Smooth muscle cell of the brain vasculature (primary cell): ENCODE measurements at regions not wholly inside any gene's neighbourhood (a gene's known extent, or its start where the extent isn't known, plus 50 kb on each side); places are given as distances from the start of the nearest gene placed in this dataset.
"Not testable (repeated sequence)": the region's sequence is repeated elsewhere in the genome, so short reads cannot be mapped to it uniquely, and the experiment has no call there.

Experiments
- DNase-seq: peaks from one replicate; pipeline ENCODE4 v3.0.0-alpha.2; 2012; ENCODE audit warnings: low read depth, low spot score

GRCh38 chr2:83280391-83280790, 1178.7 kb downstream of the SUCLG1 start:
- DNase-seq, result no peak

DNA sequence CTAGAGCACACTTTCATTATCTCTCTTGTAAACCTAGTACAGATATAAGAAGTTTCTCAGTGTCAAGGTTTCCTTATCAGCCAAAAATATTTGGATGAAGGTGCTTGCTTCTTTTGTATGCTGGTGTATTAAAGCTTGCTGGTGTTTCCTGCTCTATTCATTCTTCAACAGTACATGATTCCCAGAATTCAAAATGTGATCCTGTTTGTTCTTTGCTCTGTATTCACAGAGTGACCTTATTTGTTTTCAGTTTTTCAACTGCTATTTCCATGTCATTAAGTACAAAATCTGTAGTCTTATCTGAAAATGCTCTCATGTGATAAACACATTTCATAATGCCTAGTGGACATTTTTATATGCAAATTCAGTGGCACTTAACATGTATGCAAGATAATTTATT, 1185.8 kb downstream of the SUCLG1 start:
- no peak for DNase-seq

DNA sequence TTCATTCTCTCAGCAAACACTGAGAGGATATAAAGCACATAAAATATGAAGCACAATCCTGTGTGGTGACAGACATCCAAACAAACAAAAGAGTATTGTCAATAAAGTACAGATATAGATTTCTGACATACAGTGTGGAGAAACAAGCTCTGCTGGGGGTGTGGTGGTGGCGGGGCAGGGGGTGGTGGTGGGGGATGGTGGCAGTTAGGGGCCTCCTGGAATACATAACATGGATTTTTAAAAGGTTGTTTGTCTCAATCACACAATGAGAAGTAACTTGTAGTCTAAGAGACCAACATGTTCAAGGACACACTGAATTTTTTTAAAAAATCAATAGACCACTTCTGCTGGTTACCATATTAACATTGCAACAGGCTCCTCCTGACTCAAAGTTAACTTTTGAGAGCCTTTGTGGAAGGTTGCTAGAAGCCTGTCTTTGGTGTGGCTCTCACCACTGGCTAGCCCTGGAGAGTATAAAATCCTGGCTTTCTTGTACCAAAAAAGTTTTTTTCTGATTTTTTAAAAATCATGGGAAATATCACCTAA, 1197.4 kb downstream of the SUCLG1 start:
- DNase-seq, result no peak

GRCh38 chr2:83253848-83254247, 1205.2 kb downstream of the SUCLG1 start:
- no peak for DNase-seq

DNA sequence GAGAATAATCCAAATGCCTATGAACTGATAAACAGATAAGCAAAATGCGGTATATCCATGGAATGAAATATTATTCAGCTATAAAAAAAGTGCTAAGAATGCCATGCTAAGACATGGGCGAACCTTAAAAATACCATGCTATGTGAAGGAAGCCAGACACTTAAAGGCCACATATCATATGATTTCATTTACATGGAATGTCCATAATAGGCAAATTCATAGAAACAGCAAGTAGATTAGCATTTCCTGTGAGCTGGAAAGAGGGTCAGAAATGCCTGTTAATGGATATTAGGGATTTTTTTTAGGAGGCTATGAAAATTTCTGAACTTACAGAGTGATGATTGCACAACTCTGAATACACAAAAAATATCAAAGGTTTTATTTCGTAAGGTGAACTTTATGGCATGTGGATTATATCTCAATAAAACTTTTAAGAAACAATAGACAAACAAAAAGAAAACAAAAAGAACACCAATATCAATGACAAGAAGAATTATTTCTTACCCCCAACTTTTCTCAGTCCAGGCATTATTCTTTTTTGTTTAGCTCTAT, 1207.7 kb downstream of the SUCLG1 start:
- no peak for DNase-seq

DNA sequence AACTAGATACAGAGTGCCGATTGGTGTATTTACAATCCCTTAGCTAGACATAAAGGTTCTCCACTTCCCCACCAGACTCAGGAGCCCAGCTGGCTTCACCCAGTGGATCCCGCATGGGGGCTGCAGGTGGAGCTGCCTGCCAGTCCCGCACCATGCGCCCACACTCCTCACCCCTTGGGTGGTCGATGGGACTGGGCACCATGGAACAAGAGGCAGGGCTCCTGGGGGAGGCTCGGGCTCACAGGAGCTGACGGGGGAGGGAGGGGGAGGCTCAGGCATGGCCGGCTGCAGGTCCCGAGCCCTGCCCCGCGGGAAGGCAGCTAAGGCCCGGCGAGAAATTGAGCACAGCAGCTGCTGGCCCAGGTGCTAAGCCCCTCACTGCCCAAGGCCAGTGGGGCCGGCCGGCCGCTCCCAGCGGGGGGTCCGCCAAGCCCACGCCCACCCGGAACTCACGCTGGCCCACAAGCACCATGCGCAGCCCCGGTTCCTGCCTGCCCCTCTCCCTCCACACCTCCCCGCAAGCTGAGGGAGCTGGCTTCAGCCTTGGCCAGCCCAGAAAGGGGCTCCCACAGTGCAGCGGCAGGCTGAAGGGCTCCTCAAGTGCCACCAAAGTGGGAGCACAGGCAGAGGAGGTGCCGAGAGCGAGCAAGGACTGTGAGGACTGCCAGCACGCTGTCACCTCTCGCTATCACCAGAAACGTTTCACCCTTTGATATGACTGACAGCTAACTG, 1213.1 kb downstream of the SUCLG1 start:
- not testable (repeated sequence) for DNase-seq

GRCh38 chr2:83240611-83241010, 1218.5 kb downstream of the SUCLG1 start:
- no peak for DNase-seq

DNA sequence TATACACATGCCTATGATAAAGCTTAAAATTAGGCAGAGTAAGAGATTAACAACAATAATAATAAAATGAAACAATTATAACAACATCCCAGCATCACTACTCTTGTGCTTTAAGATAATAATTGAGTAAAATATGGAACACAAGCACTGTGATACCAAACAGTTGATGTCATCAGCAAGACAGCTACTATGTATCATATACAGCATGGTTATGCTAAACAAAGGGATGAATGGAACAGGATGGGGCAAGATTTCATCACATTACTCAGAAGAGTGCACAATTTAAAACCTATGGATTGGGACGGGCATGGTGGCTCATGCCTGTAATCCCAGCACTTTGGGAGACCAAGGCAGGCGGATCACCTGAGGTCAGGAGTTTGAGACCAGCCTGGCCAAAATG, 1221.0 kb downstream of the SUCLG1 start:
- DNase-seq, result no peak

DNA sequence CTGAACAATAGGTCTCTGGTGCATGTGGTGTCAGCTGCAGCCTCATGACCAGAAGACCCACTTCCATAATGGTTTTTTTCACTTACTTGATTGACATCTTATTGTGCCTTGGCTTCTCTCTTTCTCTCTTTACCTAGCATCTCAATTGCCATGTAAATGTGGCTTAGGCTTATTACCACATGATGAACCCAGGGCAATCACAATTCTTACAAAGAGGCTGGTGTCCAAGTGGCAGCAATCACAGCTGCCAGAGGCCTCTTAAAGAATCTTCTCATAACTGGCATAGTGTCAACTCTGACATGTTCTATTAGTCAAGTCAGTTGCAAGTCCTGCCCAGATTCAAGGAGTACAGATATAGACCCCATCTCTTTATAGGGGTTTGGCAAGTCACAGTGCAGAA, 1224.8 kb downstream of the SUCLG1 start:
- DNase-seq, result no peak

DNA sequence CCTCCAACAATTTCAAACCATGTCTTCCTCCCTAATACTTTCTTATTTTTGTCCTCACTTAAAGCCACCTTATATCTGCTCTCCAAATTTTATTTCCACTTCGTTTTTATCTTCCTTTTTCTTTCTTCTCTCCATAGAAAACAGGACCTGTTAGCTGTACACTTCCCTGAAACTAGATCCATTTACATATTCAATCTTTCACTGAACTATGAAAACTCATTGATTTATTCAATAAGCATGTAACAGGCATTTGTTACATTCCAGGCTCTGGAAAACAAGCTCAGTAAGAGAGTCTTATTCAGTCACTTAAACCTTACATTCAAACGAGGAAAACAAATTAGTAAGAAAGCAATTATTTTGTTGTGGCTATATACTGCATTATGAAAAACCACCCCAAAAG, 1225.3 kb downstream of the SUCLG1 start:
- DNase-seq, result no peak

- no peak for DNase-seq
Measured at GRCh38 chr2:83233326-83233725, 1225.8 kb downstream of the SUCLG1 start.

- no peak for DNase-seq
Measured at GRCh38 chr2:83229443-83229842, 1229.6 kb downstream of the SUCLG1 start.

DNA sequence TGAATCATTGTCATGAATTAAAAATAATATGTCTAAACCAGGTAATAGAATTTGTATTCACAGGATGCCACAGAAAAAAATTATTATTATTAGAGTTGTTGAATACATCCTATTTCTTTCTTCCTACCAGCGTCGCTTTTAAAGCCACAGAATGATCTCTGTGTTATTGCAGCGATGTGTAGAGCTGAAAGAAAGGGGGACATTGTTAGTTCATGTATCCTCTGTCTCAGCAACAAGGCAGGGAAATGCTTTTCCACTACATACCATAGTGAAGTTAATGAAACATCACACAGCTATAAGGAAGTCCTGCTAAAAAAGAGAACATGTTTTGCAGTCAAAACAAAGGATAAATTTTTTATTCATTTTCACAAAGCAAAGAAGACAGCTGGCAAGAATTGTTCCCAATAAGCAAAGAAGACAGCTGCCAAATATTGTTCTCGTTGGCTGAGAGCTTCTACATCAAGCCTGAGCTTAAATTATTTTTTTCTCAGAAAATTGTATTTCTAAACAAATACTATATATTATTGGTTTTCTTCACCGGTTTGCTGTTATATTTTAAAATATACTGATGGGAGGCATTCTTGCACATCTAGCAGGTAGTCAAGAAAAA, 1234.4 kb downstream of the SUCLG1 start:
- DNase-seq, result no peak

DNA sequence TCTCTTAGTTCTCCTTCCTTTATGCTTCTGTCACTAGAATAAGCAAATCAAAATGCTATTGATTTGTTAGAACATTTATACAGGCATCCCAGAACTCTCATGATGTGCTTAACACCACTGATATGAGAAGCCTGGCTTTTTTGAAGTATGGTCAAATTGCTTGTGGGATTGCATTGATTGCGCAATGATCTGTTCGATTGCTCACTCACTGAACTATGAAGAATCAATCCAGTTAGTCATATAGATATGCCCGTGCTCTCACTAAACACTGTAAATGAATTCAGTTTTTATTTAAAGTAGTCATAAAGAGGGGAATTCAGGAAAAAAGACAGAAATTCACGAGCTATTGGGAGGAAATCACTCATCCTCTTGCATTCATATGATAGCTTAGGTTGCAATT, 1237.8 kb downstream of the SUCLG1 start:
- no peak for DNase-seq

DNA sequence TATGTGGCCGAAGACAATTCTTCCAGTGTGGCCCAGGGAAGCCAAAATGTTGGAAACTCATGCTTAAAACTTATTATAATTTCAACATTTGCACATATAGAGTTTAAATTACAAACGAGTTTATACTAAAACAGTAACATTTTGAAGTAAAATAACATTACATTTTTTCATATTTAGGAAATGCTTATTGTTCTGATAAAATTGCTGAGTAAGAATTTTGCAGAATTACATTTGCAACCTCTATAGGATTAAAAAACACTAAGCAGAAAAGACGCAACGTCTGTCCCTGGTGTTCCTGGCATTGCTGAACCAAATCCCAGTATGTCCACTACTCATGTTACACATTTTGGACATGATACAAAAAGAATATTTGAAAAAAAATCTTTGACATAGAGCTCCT, 1241.2 kb downstream of the SUCLG1 start:
- no peak for DNase-seq

DNA sequence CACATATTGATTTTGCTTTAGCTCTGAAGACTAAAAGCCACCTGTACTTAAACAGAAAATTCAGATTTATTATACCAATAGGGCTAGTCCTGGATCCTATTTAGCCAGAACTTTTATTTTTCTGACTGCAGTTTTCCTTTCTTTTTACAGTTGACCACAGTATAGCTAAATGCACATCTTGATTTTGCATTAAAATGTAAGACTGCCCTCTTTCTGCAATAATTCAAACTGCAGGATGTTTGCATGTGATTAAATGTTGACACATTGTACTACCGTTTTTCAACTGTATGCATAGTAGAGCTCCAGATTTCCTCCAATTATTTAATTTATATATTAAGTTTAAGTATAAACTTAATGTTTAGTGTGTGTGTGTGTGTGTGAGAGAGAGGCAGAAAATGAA, 1262.9 kb downstream of the SUCLG1 start:
- no peak for DNase-seq

DNA sequence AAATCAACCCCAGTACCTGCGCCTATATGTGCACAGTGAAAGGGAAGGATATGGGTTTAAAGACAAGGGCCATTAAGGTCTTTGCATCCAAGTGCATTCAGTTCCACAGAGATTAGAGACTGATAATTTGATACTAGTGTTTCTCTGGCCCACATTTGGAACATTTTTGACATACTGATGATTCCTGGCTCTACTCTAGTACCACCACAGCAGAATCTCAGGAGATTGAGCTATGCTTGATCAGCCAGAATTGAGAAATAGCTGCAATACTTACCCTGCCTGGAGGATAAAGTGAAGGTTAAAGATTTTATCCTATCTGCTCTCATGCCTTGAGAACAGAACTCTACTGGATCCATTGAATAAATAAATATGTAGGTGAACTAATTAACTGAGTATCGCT, 1267.8 kb downstream of the SUCLG1 start:
- no peak for DNase-seq

- no peak for DNase-seq
Measured at GRCh38 chr2:83186105-83186760, 1272.8 kb downstream of the SUCLG1 start.

- not testable (repeated sequence) for DNase-seq
Measured at GRCh38 chr2:83180862-83181530, 1278.1 kb downstream of the SUCLG1 start.

GRCh38 chr2:83176539-83176938, 1282.5 kb downstream of the SUCLG1 start:
- DNase-seq, result no peak

GRCh38 chr2:83172841-83173240, 1286.2 kb downstream of the SUCLG1 start:
- no peak for DNase-seq

GRCh38 chr2:83168377-83168776, 1290.7 kb downstream of the SUCLG1 start:
- DNase-seq, result no peak
